ENCODE measurements at regions not wholly inside any gene's neighbourhood (a gene's known extent, or its start where the extent isn't known, plus 50 kb on each side); places are given as distances from the start of the nearest gene placed in this dataset.
A peak's percentile ranks its signal among the peaks of the same experiment; 100 is the strongest.

DNA sequence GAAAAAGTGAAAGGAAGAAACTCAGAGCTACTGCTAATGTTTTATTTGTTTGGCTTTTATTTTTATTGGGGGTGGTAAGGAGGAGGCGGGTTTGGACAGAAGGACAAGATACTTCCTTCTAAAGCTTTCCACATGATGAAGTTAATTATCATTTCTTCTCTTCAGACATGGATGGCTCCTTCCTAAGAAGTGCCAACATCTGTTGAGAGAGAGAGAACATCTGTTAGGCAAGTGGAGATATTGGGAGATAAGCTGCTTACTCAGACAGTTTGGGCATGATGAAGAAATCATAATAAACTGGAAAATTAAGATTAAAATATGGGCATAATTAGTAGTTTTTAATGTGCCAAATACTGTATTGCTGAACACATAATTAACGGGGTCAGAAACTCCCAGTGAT lies 535.7 kb upstream of the INTU start:
- DNase-seq (ENCODE audit: low read depth), result no peak

DNA sequence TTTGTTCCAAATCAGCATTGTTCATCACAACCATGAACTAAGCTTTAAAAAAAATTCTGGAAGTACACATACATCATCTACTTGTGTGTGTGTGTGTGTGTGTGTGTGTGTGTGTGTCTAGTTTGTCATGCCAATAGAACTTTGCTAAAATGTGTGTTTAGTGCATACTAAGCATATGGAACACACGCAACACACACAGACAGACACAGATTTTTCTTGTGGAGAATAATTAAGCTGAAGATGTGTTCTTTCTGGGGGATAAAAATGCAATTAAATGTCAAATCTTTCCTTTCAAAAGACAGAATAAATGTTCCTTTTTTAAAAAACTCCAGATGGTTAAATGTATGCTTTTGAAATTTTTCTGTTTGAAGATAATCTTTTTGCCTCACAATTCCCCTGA lies 530.4 kb upstream of the INTU start:
- DNase-seq (ENCODE audit: low read depth), result no peak

DNA sequence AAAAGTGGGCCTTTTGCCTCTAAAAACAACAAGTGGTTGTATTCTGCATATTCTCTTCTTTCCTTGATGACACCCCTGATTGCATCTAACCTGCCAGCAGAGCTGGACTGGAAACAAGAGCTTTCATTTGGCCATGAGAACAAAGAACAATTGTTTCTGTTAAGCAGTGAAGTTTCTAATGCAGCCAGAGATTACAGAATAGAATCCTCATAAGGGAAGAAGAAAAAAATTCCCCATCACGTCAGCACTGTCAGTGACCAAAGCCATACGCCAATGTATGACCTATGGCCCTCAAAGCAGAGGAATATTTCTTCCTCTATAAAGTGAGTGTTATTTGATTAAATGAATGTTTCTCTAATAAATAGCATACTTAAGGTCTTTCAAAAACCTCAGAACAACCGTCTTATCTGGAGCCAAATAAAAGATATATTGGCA lies 529.1 kb upstream of the INTU start:
- no peak for DNase-seq (ENCODE audit: low read depth)

DNA sequence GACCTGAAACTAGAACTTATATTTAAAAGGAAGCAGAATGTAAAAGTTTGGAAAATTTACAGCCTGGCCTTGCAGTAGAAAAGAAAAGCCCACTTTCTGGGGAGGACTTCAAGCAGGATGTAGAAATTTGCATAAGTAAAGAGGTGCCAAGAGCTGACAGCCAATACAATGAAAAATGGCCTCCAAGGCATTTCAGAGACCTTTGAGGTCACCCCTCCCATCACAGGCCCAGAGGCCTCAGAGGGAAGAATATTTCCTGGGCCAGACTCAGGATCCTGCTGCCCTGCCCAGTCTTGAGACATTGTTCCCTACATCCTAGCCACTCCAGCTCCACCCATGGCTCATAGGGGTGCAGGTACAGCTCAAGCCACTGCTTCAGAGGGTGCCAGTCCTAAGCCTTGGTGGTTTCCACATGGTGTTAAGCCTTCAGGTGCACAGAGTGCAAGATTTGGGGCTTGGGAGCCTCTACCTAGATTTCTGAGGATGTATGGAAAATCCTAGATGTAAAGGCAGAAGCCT lies 518.9 kb upstream of the INTU start:
- no peak for DNase-seq (ENCODE audit: low read depth)

DNA sequence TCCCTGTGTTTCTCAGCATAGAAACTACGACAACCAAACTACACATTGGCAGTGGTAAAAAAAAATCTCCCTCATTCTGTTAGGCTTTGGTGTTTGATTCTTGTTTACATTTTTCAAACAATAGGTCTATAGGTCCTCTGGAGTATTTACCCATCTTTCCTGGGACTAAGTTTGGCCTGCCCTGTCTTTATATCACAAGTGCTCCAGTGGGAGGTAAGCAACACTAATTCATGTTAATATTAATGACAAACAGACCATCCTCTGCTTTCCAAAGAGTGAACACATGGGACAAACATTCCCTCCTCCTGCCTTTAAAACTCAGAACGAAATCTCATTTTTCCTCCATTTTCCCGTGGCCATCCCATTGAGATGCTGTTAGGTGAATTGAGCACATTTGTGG lies 514.1 kb upstream of the INTU start:
- no peak for DNase-seq (ENCODE audit: low read depth)

DNA sequence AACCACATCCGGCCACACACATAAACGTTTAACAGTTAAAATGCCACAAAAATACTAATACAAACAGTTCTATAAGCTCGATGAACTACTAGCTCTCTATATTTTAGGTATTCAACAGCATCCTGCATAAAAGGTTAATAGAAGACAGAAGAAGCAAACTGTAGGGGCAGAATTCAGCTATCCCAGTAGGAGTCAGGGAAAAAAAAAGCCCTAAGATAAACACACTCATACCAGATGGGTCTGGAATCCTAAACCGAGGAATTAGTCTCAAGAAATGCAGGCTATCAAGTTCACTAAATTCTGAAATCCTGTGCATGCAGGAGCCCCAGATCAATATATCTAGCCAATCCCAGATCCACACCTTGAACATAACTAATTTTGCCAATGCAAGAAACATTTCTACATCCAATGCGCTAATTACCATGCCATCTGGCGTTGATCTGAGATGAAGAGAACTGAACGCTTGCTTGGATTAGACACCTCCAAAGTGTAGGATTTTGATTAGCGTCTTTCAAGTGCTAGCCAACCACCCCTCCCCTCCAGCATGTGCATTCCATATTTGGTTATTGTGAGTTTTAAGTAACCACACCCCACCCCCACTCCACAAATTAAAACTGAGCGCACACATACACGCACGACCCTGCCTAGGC lies 512.2 kb upstream of the INTU start:
- DNase-seq (ENCODE audit: low read depth), result no peak

DNA sequence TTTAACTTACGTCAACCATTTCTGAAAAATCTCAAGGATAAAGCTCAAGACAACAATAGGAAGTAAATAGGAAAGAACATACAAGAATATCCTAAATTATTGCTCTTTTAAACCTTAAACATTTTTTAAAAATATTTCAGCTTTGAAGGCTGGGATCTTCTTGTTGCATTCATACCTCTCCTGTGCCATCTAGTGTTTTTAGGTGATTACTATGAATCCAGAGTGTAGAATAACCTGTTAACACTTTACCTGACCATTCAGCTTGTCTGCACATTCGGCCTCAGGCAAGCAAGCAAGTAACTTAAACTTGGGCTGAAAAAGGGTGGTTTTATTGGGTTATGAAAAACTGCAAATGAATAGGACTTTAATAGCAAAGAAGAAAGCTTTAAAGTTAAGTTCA lies 507.8 kb upstream of the INTU start:
- no peak for DNase-seq (ENCODE audit: low read depth)

DNA sequence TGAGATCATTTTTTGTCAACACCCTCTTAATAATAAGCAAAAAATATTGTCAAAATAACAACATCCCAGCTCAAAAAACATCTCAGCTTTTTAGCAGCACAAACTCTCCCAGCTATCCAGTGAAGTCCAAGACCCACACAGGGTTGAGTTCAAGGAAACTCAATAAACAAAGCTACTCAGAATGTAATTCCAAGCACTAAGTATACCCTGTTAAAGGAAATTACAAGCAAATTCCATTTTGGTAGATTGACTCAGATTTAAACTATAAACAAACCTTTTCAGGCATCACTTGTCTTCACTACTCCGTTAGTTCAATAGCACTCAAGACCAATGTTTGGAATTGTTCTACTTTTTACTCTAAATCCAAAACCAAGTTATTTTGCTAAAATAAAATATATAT lies 506.0 kb upstream of the INTU start:
- no peak for DNase-seq (ENCODE audit: low read depth)

DNA sequence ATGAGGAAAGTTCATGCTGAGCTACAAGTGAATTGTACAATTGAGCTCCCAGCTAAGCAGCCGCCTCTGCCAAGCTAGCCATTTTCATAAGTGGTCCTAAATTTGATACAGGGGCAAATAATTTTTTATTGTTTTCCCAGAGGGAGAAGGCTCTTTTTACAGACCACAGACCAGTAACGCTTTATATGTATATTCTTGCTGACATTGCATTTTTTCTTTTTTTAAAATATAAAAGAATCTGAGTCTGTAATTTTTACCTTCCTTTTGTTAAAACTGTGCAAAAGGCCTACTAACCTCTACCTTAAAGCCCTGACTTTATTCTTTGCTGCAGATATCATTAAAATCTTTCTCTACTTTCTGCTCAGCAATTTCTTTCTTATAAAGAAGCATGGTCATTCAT lies 501.2 kb upstream of the INTU start:
- DNase-seq (ENCODE audit: low read depth), result no peak

DNA sequence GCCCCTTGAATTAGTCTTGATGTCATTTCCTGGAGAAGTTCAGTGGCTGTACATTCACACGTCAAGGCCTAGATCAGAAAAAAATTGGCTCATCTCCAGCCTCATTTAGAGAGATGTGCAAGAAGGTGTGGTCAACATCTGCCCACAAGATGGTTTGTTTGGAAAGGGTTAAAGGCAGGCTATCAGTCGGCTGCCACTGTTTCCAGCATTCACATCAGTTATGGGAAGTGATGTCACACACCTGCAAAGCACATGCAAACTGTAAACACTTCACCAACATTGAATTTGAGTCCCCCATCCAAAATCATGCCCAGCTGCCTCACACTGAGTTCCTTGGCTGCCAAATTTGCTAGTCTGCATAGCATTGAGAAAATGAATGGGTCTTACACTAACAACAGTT lies 498.3 kb upstream of the INTU start:
- DNase-seq (ENCODE audit: low read depth), result no peak

DNA sequence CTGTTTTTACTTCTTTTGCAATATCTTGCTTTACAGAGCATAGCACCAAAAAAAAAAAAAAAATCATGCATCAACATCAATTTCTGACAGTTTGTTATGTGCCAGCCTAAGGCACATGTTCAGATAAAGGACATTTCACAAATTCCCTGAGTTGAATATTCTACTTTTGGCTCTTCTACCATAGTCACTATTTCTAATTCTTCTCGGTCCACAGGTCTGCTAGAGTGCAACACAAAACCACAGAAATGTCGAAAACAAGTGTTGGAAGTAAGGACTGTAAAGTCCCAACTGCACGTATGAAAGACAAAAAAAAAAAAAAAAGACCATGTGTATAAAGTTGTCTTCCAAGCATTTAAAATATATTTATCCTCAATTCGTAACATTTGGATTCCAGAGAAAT lies 494.2 kb upstream of the INTU start:
- no peak for DNase-seq (ENCODE audit: low read depth)

DNA sequence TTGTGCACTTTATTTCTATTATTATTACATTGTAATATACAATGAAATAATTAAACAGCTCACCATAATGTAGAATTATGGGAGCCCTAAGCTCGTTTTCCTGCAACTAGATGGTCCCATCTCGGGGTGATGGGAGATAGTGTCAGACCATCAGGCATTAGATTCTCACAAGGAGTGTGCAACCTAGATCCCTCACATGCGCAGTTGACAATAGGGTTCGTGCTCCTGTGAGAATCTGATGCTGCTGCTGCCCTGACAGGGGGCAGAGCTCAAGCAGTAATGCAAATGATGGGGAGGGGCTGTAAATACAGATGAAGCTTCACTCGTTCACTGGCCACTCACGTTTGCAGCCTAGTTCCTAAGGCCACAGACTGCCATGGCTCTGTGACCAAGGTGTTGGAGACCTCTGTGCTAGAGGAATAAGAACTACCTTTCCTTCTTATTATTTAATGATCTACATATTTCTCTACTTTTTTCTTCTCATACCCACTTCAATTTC lies 492.9 kb upstream of the INTU start:
- DNase-seq (ENCODE audit: low read depth), result no peak

DNA sequence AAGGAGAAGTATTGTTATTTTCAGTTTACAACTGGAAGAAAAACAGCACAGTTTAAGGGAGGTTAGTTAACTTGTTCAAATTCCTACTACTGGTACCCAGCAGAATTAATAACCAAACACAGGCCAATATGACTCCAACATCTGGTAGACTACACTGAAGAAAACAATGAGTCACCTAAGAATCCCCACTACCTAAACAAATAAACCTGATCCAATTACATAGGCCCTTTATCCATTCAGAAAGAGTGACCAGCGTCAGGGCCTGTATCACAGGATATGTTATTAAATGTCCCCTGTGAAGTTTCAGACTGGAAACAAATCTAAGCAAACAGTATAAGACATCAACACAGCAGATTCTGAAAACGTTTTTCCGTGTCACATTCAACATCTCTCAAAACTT lies 492.5 kb upstream of the INTU start:
- no peak for DNase-seq (ENCODE audit: low read depth)

DNA sequence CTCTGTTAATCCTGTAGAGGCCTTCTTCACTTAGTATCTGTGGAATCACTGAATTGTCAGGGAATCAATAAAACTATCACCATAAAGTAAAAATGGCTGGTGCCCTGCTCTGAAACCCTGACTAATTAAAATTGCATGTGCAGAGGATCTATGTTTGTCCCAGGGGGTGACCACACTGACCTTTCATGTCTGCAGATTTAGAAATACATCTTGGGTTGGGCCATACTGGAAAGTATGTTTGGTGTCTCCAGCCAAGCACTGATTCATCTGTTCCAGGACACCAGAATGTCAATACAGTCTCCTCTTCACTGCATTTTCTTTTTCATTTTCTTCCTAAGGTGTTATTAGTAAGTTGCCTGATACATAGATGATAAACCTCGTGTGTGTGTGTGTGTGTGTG lies 490.9 kb upstream of the INTU start:
- DNase-seq (ENCODE audit: low read depth), result peak; percentile 60

DNA sequence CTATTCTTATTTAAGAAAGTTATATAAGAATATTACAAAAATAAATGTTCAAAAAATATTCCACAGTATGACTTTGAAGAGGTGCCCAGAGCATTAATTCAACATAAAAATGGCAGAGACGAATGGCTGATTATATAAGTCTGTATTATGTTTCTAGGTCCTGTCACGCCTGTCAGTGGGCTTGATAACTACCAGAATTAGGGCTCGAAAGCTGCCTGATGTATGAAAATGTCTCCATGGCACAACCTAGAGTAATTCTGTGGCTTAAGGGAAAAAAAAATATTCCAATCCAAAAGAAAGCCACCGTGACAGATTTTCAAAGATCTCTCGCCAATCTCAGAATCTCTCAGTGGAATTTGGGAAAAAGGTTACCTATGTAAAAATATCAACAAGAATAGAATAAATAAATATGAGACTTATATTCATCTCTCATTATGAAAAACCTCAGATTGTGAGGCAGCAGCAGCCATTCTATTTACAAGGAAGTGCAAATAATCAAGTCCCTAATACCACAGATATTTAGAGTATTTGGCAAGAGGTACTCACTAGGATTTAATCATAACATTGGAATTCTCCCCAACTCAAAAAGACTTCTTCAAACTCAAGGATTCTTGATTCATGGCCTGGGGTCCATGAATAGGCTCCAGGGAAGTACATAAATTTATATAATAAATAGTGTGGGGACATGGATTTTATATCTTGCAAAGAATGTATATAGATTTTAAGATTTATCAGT lies 489.1 kb upstream of the INTU start:
- no peak for DNase-seq (ENCODE audit: low read depth)

DNA sequence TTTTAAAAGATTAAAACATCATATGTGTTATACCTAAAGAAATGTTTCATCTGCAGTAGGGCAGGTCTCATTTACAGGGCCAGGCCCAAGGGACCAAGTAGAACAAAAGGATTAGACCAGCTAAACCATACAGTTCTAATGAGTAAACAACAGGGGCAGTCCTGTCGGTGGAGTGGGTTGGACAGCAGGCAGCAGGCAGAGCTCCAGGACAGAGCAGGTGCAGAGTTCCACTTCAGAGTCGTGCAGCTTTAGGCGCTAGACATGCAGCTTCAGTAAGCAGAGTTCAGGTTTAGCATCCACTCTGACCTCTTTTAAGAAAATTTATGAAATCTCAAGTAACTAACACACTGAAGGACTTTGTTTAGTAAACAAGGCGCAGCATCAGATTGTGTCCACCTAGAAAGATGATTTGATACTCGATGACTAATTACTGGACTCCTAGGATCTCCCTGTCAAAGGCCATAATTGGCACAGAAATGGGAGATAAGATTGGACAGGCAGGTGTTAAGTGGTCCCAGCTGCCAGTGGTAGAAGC lies 487.7 kb upstream of the INTU start:
- no peak for DNase-seq (ENCODE audit: low read depth)

DNA sequence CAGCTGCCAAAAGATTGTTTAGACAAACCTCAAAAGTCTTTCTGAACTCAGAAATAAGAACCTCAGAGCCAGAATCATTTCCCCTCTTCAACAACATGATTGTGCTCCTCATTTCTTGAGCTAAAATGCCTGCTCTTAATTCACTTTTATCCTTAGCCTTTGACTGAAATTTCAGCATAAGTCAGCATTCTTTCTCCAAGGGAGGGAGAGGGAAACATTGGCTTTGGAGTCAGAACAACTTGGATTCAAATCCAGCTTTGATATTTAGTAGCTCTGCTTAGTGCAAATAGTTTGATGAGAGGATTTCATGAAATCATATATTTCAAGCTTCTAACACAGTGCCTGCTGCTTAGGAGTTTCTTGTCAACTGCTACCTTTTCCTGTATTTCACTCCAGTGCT lies 484.6 kb upstream of the INTU start:
- DNase-seq (ENCODE audit: low read depth), result no peak

DNA sequence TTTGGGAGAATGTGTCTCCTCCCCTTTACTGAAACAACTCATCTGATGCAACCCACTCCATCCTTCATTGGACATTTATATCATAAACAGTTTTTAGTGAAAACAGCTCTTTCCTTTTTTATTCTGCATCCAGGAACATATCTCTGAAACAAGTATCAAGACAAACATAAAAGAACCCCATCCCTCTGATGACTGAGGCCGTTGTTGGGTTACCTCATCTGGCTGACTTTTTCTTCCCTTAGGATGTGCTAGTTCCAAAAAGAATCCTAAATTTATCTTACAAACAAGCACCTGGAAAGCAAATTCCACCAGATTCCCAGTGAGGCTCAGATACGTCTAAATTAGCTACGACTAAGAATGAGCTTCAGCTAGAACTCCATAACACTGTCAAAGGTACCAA lies 483.7 kb upstream of the INTU start:
- DNase-seq (ENCODE audit: low read depth), result no peak

DNA sequence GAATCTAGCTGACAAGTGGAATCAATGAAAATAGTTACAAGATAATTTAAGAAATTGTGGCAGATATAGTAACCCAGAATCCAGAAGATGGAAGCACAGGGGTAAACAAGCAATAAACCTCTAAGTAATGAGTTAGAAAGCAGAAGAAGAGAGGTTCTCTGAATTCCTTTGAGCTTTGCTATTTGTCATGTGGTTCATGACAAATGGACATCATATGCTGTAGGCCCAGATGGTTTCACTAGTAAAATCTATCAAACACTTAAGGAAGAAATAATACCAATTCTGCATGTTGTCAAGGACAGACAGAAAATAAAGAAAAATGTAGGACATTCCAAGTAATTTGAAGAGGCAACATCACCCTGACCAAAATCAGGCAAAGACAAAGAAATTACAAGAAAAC lies 480.8 kb upstream of the INTU start:
- DNase-seq (ENCODE audit: low read depth), result no peak

DNA sequence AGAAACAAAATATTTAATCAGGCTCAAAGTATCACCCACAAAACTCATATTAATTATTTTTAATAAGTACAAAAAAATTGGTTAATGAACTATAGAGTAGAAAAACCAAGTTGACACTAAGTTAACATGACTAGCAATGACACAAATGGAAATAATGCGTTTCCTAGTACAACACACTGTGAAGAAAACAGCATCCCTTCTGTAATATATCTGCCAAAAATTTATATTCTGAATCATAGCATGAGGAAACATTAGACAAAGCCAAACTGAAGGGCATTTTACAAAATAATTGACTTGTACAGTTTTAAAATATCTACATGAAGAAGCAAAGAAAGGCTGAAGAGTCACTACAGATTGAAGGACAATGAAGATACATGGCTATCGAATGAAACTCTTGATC lies 477.6 kb upstream of the INTU start:
- no peak for DNase-seq (ENCODE audit: low read depth)

DNA sequence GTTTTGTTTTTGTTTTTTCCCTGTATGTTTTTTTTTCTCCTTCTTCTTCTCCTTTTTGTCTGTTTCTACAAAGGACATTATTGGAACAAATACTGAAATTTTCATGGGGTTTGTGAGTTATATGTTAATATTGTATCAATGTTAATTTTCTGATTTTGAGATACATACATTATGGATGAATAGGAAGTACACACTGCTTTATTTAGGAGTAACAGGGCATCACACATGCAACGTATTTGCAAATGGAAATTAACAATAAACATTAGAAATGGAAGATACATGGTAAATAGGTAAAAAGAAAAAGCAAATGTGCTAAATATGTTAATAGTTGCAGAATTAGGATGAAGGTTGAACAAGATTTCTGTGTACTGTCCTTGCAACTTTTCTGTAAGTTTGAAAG lies 477.2 kb upstream of the INTU start:
- no peak for DNase-seq (ENCODE audit: low read depth)

DNA sequence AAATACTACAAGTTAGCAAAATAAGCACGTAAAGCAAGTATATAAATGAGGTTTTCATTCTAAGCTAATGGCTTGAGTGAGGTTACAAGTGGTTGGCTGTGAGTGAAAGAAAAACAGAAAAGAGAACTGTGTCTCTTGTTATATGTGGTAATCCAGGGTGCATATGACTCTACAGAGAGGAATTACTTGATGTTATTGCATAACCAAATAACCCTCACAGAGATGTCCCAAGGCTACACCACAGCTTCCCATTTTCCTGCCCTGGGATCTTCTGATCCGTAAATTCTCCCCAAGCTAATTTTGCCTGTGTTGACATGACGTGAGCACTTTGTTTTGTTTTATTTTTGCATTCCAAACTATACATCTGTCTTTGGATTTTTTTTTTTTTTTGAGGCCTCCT lies 470.0 kb upstream of the INTU start:
- peak; percentile 65 for DNase-seq (ENCODE audit: low read depth)

DNA sequence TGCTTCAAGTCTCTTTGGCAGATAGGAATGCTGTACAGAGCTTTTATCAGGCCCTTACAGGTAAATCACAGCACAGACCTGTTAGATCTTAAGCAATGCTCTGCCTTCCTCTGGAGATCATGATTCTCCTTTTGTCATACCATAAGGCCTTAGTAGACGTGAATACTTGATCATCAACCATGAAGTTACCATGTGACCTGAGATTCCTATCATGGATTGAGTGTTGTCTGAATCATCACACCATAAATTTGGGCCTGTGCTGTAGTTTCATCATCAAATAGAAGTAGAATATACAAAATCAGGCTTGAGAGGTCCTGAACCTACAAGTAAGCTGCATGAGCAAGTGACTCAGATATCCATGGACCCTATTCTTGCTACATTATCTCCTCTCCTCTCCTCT lies 466.8 kb upstream of the INTU start:
- DNase-seq (ENCODE audit: low read depth), result no peak

DNA sequence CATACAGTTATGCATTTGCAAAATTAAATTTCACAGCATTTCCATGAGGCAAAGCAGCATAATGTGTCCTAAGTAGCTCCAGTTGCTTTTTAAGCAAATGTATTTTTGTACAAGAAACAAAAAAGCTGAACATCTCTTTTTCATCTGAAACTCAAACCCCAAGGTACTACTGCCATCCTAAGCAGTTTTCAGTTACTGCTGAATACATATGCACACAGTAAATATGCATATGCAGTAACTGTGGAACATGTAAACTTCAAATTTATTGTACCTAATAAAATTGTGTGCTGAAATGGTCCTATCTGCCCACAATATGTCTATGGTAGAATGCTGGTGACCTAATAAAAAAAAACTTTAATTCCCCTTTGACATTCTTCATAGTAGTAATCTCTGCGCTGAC lies 458.6 kb upstream of the INTU start:
- no peak for DNase-seq (ENCODE audit: low read depth)

Data from GM04504 (cell line).